K562 (cell line): ENCODE measurements at regions not wholly inside any gene's neighbourhood (a gene's known extent, or its start where the extent isn't known, plus 50 kb on each side); places are given as distances from the start of the nearest gene placed in this dataset.

Source experiments
- ATAC-seq: fragments of 200-7000 bp; cut with Tn5 transposase; 3 replicates; pipeline ENCODE4 v1.9.1; 2020; ENCODE audit warnings: moderate library complexity
- BruUV-seq: library from RNA; stranded (reverse); fragments of 400-500 nt; replicated peaks from 2 replicates; lab custom pipeline; 2021; lab: Mats Ljungman, UMichigan
- CTCF ChIA-PET: fragments of 300-600 bp; formaldehyde crosslinking; extraction: SDS; loops from one replicate; lab custom pipeline; 2021; ENCODE audit warnings: low intra/inter-chr PET ratio; lab: Yijun Ruan, JAX
- POLR2A ChIA-PET: fragments of 300-600, 350-650 bp; sonication (Branson Sonifier 250); formaldehyde crosslinking; extraction: SDS; loops from one replicate; lab custom pipeline; 2021; ENCODE audit warnings: antibody characterized with exemption, inconsistent platforms; lab: Yijun Ruan, JAX
- DNase-seq, 4 experiments: peaks; one replicate each; pipeline versions ENCODE4 v3.0.0 to v3.0.0-alpha.2; 2011 to 2018; ENCODE audit warnings: low spot score in 3 of 4, mixed read lengths in 3 of 4; ENCODE audit errors: extremely low read depth in 1 of 4
- FAIRE-seq: peaks from 2 replicates; lab custom pipeline; 2011; peaks lifted over from hg19 to GRCh38; lab: Jason Lieb, UNC
- H2AFZ ChIP-seq: 2 replicates; pipeline ENCODE4 v1.6.0; 2011; ENCODE audit warnings: low read depth, low read length, control low read depth, inconsistent platforms
- H3K27ac ChIP-seq: fragments of 200-600 bp; 3 replicates; pipeline ENCODE4 v1.8.0; 2011; ENCODE audit warnings: low read depth, mild to moderate bottlenecking, control low read depth, inconsistent platforms, low read length, moderate library complexity, mixed read lengths; ENCODE audit errors: extremely low read depth
- H3K27me3 ChIP-seq, 2 experiments: fragments of 300-600 bp in 1 of 2; 2 replicates in 1 of 2; 3 replicates in 1 of 2; pipeline versions ENCODE4 v1.6.0 to v1.8.0; 2011; ENCODE audit warnings: inconsistent platforms in 2 of 2, low read length in 2 of 2, mild to moderate bottlenecking in 1 of 2, mixed read lengths in 1 of 2, moderate library complexity in 1 of 2; ENCODE audit not compliant: control insufficient read depth in 2 of 2, insufficient read depth in 2 of 2
- H3K36me3 ChIP-seq: fragments of 300-600 bp; 3 replicates; pipeline ENCODE4 v1.8.0; 2011; ENCODE audit warnings: mild to moderate bottlenecking, low read length, inconsistent platforms; ENCODE audit not compliant: control insufficient read depth, insufficient read depth
- H3K4me1 ChIP-seq, 2 experiments: fragments of 200-600 bp in 1 of 2; replicated peaks in 1 of 2; 2 replicates in 1 of 2; 3 replicates in 1 of 2; pipeline versions ENCODE4 v1.5.1 to v1.8.0; 2011; ENCODE audit warnings: inconsistent platforms in 2 of 2, low read length in 2 of 2, mild to moderate bottlenecking in 1 of 2, mixed read lengths in 1 of 2, moderate library complexity in 1 of 2; ENCODE audit not compliant: control insufficient read depth in 2 of 2, insufficient read depth in 2 of 2
- H3K4me2 ChIP-seq: 2 replicates; pipeline ENCODE4 v1.6.1; 2011; ENCODE audit warnings: low read length, control low read depth, inconsistent platforms, mixed read lengths; ENCODE audit not compliant: insufficient read depth
- H3K4me3 ChIP-seq: fragments of 200-600 bp; sonication (generic), shearing (Covaris generic); 2 replicates; pipeline ENCODE4 v1.5.1; 2016; ENCODE audit warnings: control low read depth, inconsistent platforms
- H3K79me2 ChIP-seq: fragments of 200-600 bp; 3 replicates; pipeline ENCODE4 v1.8.0; 2011; ENCODE audit warnings: low read length, inconsistent platforms; ENCODE audit not compliant: control insufficient read depth, insufficient read depth
- H3K9ac ChIP-seq, 2 experiments: 2 replicates each; pipeline versions ENCODE4 v1.6.0 to v1.6.1; 2011; ENCODE audit warnings: low read depth in 2 of 2, low read length in 2 of 2, control low read depth in 1 of 2, inconsistent platforms in 1 of 2, mild to moderate bottlenecking in 1 of 2, mixed read lengths in 1 of 2; ENCODE audit not compliant: insufficient read depth in 1 of 2
- H3K9me1 ChIP-seq: one replicate; pipeline ENCODE4 v1.6.0; 2011; ENCODE audit warnings: inconsistent platforms, mild to moderate bottlenecking, low read length, moderate library complexity; ENCODE audit not compliant: control insufficient read depth, insufficient read depth
- H3K9me3 ChIP-seq: replicated peaks from 2 replicates; pipeline ENCODE4 v1.5.1; 2011; ENCODE audit warnings: low read depth, low read length, inconsistent platforms; ENCODE audit not compliant: control insufficient read depth, insufficient read depth
- H4K20me1 ChIP-seq: replicated peaks from 2 replicates; pipeline ENCODE4 v1.6.1; 2011; ENCODE audit warnings: low read length, inconsistent platforms, mixed read lengths; ENCODE audit not compliant: control insufficient read depth, insufficient read depth
- HES1 ChIP-seq: fragments of 450-650 bp; IDR thresholded peaks from 2 replicates; pipeline ENCODE4 v1.6.1; 2016; ENCODE audit warnings: low read depth, mild to moderate bottlenecking, moderate library complexity
- HMG20B ChIP-seq: fragments of 250-450 bp; sonication (Bioruptor Pico); IDR thresholded peaks from 2 replicates; pipeline ENCODE4 v1.5.0; 2021; ENCODE audit warnings: mild to moderate bottlenecking
- NELFE ChIP-seq: IDR thresholded peaks from 2 replicates; pipeline ENCODE4 v1.6.1; 2011; ENCODE audit warnings: mild to moderate bottlenecking; ENCODE audit not compliant: insufficient read depth, insufficient read length
- NRF1 ChIP-seq, 2 experiments: fragments of 450-650 bp; IDR thresholded peaks in 1 of 2; conservative IDR thresholded peaks in 1 of 2; 2 replicates each; pipeline ENCODE4 v1.6.1; 2014; ENCODE audit warnings: mild to moderate bottlenecking in 2 of 2
- PML ChIP-seq: IDR thresholded peaks from 2 replicates; pipeline ENCODE4 v1.6.1; 2012; ENCODE audit warnings: low read length, inconsistent platforms
- TCF7L2 ChIP-seq: fragments of 150-350 bp; IDR thresholded peaks from 2 replicates; pipeline ENCODE4 v1.6.1; 2016; ENCODE audit warnings: low read depth, mild to moderate bottlenecking, low read length, moderate library complexity
- TEAD4 ChIP-seq, 2 experiments: sonication (generic) in 1 of 2; formaldehyde crosslinking in 1 of 2; IDR thresholded peaks; 2 replicates each; pipeline versions ENCODE4 v1.6.1 to v1.8.0; 2012 to 2022; ENCODE audit warnings: borderline replicate concordance in 1 of 2, inconsistent platforms in 1 of 2, low read length in 1 of 2, mild to moderate bottlenecking in 1 of 2, missing genetic modification reagents in 1 of 2
- U2AF2 ChIP-seq: fragments of 200-400 bp; formaldehyde crosslinking; optimal IDR thresholded peaks from 2 replicates; pipeline ENCODE3; 2017; ENCODE audit warnings: low read depth, mild to moderate bottlenecking, low read length
- ZNF232 ChIP-seq: sonication (generic); formaldehyde crosslinking; IDR thresholded peaks from 2 replicates; pipeline ENCODE4 v1.8.0; 2022; ENCODE audit warnings: mild to moderate bottlenecking, missing genetic modification reagents
- ZNF24 ChIP-seq: fragments of 450-650 bp; IDR thresholded peaks from 2 replicates; pipeline ENCODE4 v1.6.1; 2016
- ZNF3 ChIP-seq: fragments of 250-450 bp; sonication (Bioruptor Pico); IDR thresholded peaks from 2 replicates; pipeline ENCODE4 v1.5.0; 2021; ENCODE audit warnings: mild to moderate bottlenecking, moderate library complexity
- ZNF311 ChIP-seq: fragments of 250-450 bp; sonication (Bioruptor Pico); IDR thresholded peaks from 2 replicates; pipeline ENCODE4 v1.4.0; 2020; ENCODE audit warnings: mild to moderate bottlenecking, moderate library complexity
- ZNF444 ChIP-seq: fragments of 250-450 bp; sonication (Bioruptor Pico); IDR thresholded peaks from 2 replicates; pipeline ENCODE4 v1.4.0; 2020; ENCODE audit warnings: mild to moderate bottlenecking, moderate library complexity
- ZNF785 ChIP-seq: fragments of 250-450 bp; sonication (Bioruptor Pico); IDR thresholded peaks from 2 replicates; pipeline ENCODE4 v1.4.0; 2020; ENCODE audit warnings: mild to moderate bottlenecking
- WGBS: fragments of 100-300 bp; shearing (Covaris generic); methylation state at CpG from one replicate; pipeline ENCODE4 v1.1.6; 2016; ENCODE audit warnings: low coverage, mixed read lengths; ENCODE audit not compliant: insufficient coverage; ENCODE audit errors: missing lambda C conversion rate; 5-methylcytosine and 5-hydroxymethylcytosine counted together
- in situ Hi-C: fragments of 300-500 bp; cut with MboI; formaldehyde crosslinking; loops from 4 replicates; pipeline ENCODE4 v1.15.0; 2018; ENCODE audit warnings: inconsistent platforms, mixed read lengths
- intact Hi-C: fragments of 100-400 bp; cut with micrococcal nuclease; formaldehyde crosslinking; loops from 2 replicates; pipeline ENCODE4 v1.14.2; 2022
- TF ChIP-seq, protein P1 (sequence below): fragments of 450-650 bp; IDR thresholded peaks from 2 replicates; pipeline ENCODE4 v1.6.1; 2017; ENCODE audit warnings: antibody characterized with exemption, mild to moderate bottlenecking
- TF ChIP-seq, protein P2 (sequence below): fragments of 450-650 bp; conservative IDR thresholded peaks from 2 replicates; pipeline ENCODE4 v1.6.1; 2016; ENCODE audit warnings: missing genetic modification characterization, low read depth, mild to moderate bottlenecking, control low read depth, missing compliant biosample characterization

- TF ChIP-seq, protein P1, sequence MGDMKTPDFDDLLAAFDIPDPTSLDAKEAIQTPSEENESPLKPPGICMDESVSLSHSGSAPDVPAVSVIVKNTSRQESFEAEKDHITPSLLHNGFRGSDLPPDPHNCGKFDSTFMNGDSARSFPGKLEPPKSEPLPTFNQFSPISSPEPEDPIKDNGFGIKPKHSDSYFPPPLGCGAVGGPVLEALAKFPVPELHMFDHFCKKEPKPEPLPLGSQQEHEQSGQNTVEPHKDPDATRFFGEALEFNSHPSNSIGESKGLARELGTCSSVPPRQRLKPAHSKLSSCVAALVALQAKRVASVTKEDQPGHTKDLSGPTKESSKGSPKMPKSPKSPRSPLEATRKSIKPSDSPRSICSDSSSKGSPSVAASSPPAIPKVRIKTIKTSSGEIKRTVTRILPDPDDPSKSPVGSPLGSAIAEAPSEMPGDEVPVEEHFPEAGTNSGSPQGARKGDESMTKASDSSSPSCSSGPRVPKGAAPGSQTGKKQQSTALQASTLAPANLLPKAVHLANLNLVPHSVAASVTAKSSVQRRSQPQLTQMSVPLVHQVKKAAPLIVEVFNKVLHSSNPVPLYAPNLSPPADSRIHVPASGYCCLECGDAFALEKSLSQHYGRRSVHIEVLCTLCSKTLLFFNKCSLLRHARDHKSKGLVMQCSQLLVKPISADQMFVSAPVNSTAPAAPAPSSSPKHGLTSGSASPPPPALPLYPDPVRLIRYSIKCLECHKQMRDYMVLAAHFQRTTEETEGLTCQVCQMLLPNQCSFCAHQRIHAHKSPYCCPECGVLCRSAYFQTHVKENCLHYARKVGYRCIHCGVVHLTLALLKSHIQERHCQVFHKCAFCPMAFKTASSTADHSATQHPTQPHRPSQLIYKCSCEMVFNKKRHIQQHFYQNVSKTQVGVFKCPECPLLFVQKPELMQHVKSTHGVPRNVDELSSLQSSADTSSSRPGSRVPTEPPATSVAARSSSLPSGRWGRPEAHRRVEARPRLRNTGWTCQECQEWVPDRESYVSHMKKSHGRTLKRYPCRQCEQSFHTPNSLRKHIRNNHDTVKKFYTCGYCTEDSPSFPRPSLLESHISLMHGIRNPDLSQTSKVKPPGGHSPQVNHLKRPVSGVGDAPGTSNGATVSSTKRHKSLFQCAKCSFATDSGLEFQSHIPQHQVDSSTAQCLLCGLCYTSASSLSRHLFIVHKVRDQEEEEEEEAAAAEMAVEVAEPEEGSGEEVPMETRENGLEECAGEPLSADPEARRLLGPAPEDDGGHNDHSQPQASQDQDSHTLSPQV: no peak
- no peak for TF ChIP-seq ZNF3
- no peak for TF ChIP-seq ZNF232 (CRISPR knock-in tag)
- no peak for TF ChIP-seq HMG20B (CRISPR knock-in tag)
- TF ChIP-seq U2AF2: no peak
- TF ChIP-seq NRF1 (conservative IDR thresholded peaks at IDR 0.05 in 1 of 2, IDR thresholded peaks at IDR 0.05 in 1 of 2): no peak
Observed at GRCh38 chr10:10787586-10787985, 230.1 kb upstream of the CELF2 start (continued).

- no peak for DNase-seq
- Histone ChIP-seq H2AFZ (no peak overlapping the region), H3K4me2 (no peak overlapping the region), H3K9ac (no peak overlapping the region), H4K20me1 (no peaks in the 10 kb centered on the region), H3K4me3 (no peak overlapping the region), H3K9me1 (no peaks in the 10 kb centered on the region), H3K79me2 (no peaks in the 10 kb centered on the region), H3K36me3 (no peaks in the 10 kb centered on the region), H3K27me3 (no peaks in the 10 kb centered on the region), H3K4me1 (no peaks in the 10 kb centered on the region), H3K9me3 (no peaks in the 10 kb centered on the region), H3K27ac (no peak overlapping the region)
- no peak for ATAC-seq
- intact Hi-C loops: no loop called here
- in situ Hi-C loops: no loop called here
- ChIA-PET CTCF (no interaction called here), POLR2A (no interaction called here)
- no TSS peak for BruUV-seq
- 2% methylated on average over 4 of the region's 4 CpGs for WGBS
- no peak for FAIRE-seq
- TF ChIP-seq PML (no peak), TCF7L2 (no peak), ZNF444 (CRISPR knock-in tag) (no peak), NELFE (no peak), HES1 (no peak), TEAD4 (IDR thresholded peaks at IDR 0.05; ENCODE audit: low read length) (no peak), TEAD4 (CRISPR knock-in tag; IDR thresholded peaks at IDR 0.05; ENCODE audit: borderline replicate concordance) (no peak), ZNF311 (CRISPR knock-in tag) (no peak), ZNF24 (no peak), ZNF785 (CRISPR knock-in tag) (no peak)
- TF ChIP-seq, protein P2, sequence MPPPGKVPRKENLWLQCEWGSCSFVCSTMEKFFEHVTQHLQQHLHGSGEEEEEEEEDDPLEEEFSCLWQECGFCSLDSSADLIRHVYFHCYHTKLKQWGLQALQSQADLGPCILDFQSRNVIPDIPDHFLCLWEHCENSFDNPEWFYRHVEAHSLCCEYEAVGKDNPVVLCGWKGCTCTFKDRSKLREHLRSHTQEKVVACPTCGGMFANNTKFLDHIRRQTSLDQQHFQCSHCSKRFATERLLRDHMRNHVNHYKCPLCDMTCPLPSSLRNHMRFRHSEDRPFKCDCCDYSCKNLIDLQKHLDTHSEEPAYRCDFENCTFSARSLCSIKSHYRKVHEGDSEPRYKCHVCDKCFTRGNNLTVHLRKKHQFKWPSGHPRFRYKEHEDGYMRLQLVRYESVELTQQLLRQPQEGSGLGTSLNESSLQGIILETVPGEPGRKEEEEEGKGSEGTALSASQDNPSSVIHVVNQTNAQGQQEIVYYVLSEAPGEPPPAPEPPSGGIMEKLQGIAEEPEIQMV (tag): no peak
Observed at GRCh38 chr10:10788761-10789160, 228.9 kb upstream of the CELF2 start.
